Ovary (tissue), 7 donors: ENCODE measurements at regions not wholly inside any gene's neighbourhood (a gene's known extent, or its start where the extent isn't known, plus 50 kb on each side); places are given as distances from the start of the nearest gene placed in this dataset.
A peak's percentile ranks its signal among the peaks of the same experiment; 100 is the strongest.

Experiments
- DNase-seq, 5 donors: peaks; one replicate each; pipeline ENCODE4 v3.0.0-alpha.2; 2019 to 2020
- H3K27ac ChIP-seq, 2 donors: fragments of 200-600 bp; one replicate each; pipeline versions ENCODE4 v1.5.1 to v1.8.0; 2019 to 2022
- H3K27me3 ChIP-seq: fragments of 200-600 bp; one replicate; pipeline ENCODE4 v1.8.0; 2022
- H3K36me3 ChIP-seq: fragments of 200-600 bp; sonication (generic); one replicate; pipeline ENCODE4 v1.5.1; 2019
- H3K4me1 ChIP-seq: one replicate; pipeline ENCODE4 v1.8.1; 2013; ENCODE audit warnings: mild to moderate bottlenecking, moderate library complexity; ENCODE audit not compliant: insufficient read depth
- H3K4me3 ChIP-seq: fragments of 200-600 bp; sonication (generic); one replicate; pipeline ENCODE4 v1.5.1; 2017
- H3K9me3 ChIP-seq, 2 donors: fragments of 200-600 bp in 1 of 2; sonication (generic) in 1 of 2; one replicate each; pipeline versions ENCODE4 v1.5.1 to v1.8.1; 2013 to 2019; ENCODE audit warnings: mild to moderate bottlenecking in 1 of 2, moderate library complexity in 1 of 2
- EP300 ChIP-seq: sonication (generic); formaldehyde crosslinking; IDR thresholded peaks from one replicate; pipeline ENCODE4 v1.6.1; 2017; ENCODE audit warnings: antibody characterized with exemption
- POLR2A ChIP-seq: fragments of 450-650 bp; IDR thresholded peaks from one replicate; pipeline ENCODE4 v1.6.1; 2017; ENCODE audit warnings: antibody characterized with exemption, mild to moderate bottlenecking, moderate library complexity
- WGBS, 3 donors: extraction: QIAGEN DNeasy Blood & Tissue Kit in 1 of 3; methylation state at CpG; one replicate each; pipeline versions ENCODE4 v1.1.5 to v1.1.7; 2013 to 2017; 5-methylcytosine and 5-hydroxymethylcytosine counted together
- intact Hi-C, 4 donors: fragments of 100-400 bp; cut with DNase I; formaldehyde crosslinking; loops; one replicate each; pipeline versions ENCODE4 v1.11.0 to v1.15.1; 2022 to 2023
- TF ChIP-seq, protein P1 (sequence below), 3 donors: fragments of 450-650 bp in 2 of 3; fragments of 200-600 bp in 1 of 3; IDR thresholded peaks; one replicate each; pipeline versions ENCODE4 v1.5.1 to v1.8.0; 2016 to 2022; ENCODE audit warnings: antibody characterized with exemption in 3 of 3, mild to moderate bottlenecking in 1 of 3
- donor health status: DM: no; HTN: no; CAD: no; lungs with moderate emphysema.
- donor health status: DM: no; HTN: no; CAD: no.
- donor health status: Bipolar disorder and iron deficiency.
- donor health status: DM: no; HTN: no; CAD: no.
- donor health status: DM: yes; HTN: yes; CAD: no.

DNA sequence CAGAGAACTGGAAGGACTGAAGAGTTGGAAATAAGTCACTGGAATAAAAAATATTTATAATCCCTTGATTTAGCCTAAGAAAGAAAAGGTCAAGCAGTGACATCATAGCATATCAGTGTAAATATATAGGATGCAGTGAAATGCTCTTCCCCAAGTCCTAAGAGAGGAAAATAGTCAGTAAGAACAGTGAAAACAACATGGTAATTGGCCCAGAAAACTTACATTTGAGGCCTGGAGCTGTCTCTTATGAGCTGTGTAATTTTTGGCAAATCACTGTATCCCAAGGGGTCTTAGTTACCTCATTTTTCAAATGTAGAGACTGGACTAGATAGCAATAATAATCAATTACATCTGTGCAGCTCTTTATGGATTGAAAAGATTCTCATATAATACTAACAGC, 255.7 kb upstream of the AR start:
- Histone ChIP-seq H3K27me3 (no peaks in the 10 kb centered on the region), H3K4me3 (no peak overlapping the region), H3K36me3 (no peaks in the 10 kb centered on the region), H3K4me1 (no peaks in the 10 kb centered on the region), H3K9me3 (no peaks in the 10 kb centered on the region), H3K27ac (no peak overlapping the region)
- intact Hi-C loops = no loop called here
- TF ChIP-seq EP300 = no peak
- TF ChIP-seq, protein P1, sequence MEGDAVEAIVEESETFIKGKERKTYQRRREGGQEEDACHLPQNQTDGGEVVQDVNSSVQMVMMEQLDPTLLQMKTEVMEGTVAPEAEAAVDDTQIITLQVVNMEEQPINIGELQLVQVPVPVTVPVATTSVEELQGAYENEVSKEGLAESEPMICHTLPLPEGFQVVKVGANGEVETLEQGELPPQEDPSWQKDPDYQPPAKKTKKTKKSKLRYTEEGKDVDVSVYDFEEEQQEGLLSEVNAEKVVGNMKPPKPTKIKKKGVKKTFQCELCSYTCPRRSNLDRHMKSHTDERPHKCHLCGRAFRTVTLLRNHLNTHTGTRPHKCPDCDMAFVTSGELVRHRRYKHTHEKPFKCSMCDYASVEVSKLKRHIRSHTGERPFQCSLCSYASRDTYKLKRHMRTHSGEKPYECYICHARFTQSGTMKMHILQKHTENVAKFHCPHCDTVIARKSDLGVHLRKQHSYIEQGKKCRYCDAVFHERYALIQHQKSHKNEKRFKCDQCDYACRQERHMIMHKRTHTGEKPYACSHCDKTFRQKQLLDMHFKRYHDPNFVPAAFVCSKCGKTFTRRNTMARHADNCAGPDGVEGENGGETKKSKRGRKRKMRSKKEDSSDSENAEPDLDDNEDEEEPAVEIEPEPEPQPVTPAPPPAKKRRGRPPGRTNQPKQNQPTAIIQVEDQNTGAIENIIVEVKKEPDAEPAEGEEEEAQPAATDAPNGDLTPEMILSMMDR (IDR thresholded peaks at IDR 0.05) = no peak
- TF ChIP-seq POLR2A = no peak
- no peak for DNase-seq

DNA sequence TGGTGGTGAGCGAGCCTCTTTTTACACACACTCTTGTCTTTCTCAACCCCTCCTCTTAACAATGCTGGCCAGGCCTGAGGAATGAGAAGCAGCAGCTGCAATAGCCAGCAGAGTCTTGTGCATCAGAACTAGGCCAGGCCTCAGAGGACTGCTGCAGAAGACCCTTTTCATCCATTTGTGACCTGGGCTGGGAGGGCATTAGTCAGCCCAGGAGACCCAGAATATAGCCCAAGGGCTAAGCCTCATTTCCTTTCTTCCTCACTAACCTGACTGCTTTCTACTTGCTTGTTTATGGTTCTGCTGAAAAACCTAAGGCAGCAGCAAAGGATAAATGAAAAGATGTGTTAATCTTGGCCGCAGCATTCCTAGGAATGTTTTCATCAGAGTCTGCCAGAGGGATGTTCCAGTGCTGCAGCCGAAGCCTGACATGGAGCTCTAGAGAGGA, 254.7 kb upstream of the AR start:
- Histone ChIP-seq H3K9me3 (no peaks in the 10 kb centered on the region), H3K27ac (no peak overlapping the region)

DNA sequence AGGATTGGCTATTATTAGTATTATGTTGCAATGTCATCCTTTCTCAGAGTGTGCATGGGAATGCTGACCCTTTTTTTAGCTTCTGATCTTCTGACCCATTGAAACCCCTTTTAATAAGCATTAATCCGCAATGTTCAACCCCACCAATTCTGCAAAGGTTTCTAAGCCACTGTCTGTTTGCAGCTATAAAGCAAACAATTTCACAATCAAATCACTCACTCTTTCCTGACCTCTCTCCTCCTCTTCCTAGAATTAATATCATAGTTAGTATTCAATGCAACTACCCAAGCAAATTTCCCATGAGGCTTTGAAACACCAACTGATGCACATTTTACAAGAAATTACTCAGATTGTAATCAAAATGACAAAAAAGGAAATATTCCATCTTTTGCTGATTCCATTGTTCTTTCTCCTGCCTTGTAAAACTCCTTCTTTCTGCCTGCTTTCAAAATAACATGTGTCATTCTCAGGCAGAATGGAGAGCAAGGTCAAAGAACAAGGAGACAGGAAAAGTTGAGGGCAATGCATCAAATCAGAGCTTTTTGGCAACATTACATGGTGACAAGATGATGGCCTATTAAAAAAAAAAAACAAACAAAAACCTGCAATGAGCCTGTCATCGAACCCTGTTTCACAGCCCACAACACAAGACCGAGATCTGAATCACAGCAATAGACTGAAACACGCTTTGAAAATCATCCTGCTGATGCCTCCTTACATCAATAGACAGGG, 253.2 kb upstream of the AR start:
- H3K4me1 ChIP-seq = no peaks in the 10 kb centered on the region
- H3K9me3 ChIP-seq = no peaks in the 10 kb centered on the region
- no peak for DNase-seq
- TF ChIP-seq, protein P1 (IDR thresholded peaks at IDR 0.05) = no peak
- no peak for TF ChIP-seq POLR2A
- TF ChIP-seq EP300 = no peak
- H3K4me3 ChIP-seq = no peak overlapping the region
- H3K27ac ChIP-seq = no peak overlapping the region
- WGBS, 3 donors = 33 to 50% (median 35%) methylated on average over 4 of the region's 4 CpGs
- intact Hi-C loops = no loop called here
- H3K36me3 ChIP-seq = no peaks in the 10 kb centered on the region
- no peaks in the 10 kb centered on the region for H3K27me3 ChIP-seq

More for the DNA sequence above, 254.7 kb upstream of the AR start:
- DNase-seq = peak in 1 of 5 donors; percentile 15
- WGBS, 3 donors = 24 to 42% (median 29%) methylated on average over 3 of the region's 3 CpGs
- TF ChIP-seq EP300 (no peak), POLR2A (no peak)
- TF ChIP-seq, protein P1 (IDR thresholded peaks at IDR 0.05) = no peak
- H3K27me3 ChIP-seq = no peaks in the 10 kb centered on the region
- H3K4me1 ChIP-seq = no peaks in the 10 kb centered on the region
- no peak overlapping the region for H3K4me3 ChIP-seq
- intact Hi-C loops = no loop called here
- no peaks in the 10 kb centered on the region for H3K36me3 ChIP-seq

DNA sequence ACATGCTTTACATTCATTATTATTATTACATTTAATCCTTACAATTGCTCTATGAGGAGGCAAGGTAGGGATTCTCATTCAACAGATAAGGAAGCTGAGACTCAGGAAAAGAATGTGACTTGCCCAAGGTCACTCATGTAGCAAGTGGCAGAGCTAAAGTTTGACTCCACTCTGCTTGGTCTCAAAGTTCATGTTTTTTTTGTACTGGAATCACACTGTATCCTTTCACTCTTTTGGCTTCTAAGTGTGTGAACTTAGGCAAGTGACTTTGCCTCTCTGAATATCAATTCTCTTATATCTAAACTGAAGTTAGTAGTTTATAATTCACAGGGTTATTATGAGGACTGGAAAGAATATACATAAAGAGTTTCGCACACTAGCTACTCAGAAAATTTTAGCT, 247.9 kb upstream of the AR start:
- H3K36me3 ChIP-seq = no peaks in the 10 kb centered on the region
- intact Hi-C loops = no loop called here
- no peaks in the 10 kb centered on the region for H3K9me3 ChIP-seq
- DNase-seq = no peak
- H3K27ac ChIP-seq = no peak overlapping the region
- WGBS, 3 donors = 71 to 88% (median 82%) methylated on average over 1 of the region's 1 CpG
- TF ChIP-seq, protein P1 (IDR thresholded peaks at IDR 0.05) = no peak
- TF ChIP-seq POLR2A (no peak), EP300 (no peak)
- no peaks in the 10 kb centered on the region for H3K4me1 ChIP-seq
- no peak overlapping the region for H3K4me3 ChIP-seq
- no peaks in the 10 kb centered on the region for H3K27me3 ChIP-seq
